ENCODE measurements at regions not wholly inside any gene's neighbourhood (a gene's known extent, or its start where the extent isn't known, plus 50 kb on each side); places are given as distances from the start of the nearest gene placed in this dataset.

- TF ChIP-seq CTCF (IDR thresholded peaks at IDR 0.05 in 8 of 11, conservative IDR thresholded peaks at IDR 0.05 in 3 of 11) = no peak
- TF ChIP-seq POLR2AphosphoS5 (IDR thresholded peaks at IDR 0.05) = no peak
These were observed 90.0 kb downstream of the CXCL12 start for GRCh38 chr10:44294726-44295412.
